ENCODE measurements at regions not wholly inside any gene's neighbourhood (a gene's known extent, or its start where the extent isn't known, plus 50 kb on each side); places are given as distances from the start of the nearest gene placed in this dataset.

DNA sequence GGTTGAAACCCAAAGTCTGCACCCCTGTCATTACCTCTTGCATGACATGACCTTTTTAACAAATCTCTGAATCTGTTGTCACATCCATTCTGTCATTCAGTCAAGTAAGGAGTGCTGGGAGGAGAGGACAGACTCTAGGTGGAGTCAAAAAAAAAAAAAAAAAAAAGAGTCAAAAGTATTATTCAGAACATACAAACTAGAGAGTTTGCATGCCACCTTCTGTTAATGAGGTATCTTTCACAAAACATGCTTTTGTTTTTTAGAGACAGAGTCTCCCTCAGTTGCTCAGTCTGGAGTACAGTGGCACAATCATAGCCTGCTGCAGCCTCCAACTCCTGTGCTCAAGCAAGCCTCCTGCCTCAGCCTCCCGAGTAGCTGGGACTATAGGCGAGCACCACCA lies 81.6 kb upstream of the ARMC3 start:
- TF ChIP-seq, protein P1, sequence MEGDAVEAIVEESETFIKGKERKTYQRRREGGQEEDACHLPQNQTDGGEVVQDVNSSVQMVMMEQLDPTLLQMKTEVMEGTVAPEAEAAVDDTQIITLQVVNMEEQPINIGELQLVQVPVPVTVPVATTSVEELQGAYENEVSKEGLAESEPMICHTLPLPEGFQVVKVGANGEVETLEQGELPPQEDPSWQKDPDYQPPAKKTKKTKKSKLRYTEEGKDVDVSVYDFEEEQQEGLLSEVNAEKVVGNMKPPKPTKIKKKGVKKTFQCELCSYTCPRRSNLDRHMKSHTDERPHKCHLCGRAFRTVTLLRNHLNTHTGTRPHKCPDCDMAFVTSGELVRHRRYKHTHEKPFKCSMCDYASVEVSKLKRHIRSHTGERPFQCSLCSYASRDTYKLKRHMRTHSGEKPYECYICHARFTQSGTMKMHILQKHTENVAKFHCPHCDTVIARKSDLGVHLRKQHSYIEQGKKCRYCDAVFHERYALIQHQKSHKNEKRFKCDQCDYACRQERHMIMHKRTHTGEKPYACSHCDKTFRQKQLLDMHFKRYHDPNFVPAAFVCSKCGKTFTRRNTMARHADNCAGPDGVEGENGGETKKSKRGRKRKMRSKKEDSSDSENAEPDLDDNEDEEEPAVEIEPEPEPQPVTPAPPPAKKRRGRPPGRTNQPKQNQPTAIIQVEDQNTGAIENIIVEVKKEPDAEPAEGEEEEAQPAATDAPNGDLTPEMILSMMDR (IDR thresholded peaks at IDR 0.05): no peak
- no peak overlapping the region for H3K4me3 Mint-ChIP-seq
- intact Hi-C loops (cut with micrococcal nuclease): loop anchor here (5.0 kb wide), 1 partner anchor 274 kb away; no protein-coding TSS in a partner anchor
- ChIA-PET CTCF (no interaction called here), POLR2A (no interaction called here)
- H3K9me3 Mint-ChIP-seq: no peaks in the 10 kb centered on the region
- no peak for ATAC-seq (ENCODE audit: low read depth)
- peaks cover 11% of the 10 kb centered on the region for H3K4me1 Mint-ChIP-seq
- H3K27me3 Mint-ChIP-seq: peaks cover 2% of the 10 kb centered on the region
- DNase-seq: no peak
- no peaks in the 10 kb centered on the region for H3K36me3 Mint-ChIP-seq (ENCODE audit: low read depth)
- no peak overlapping the region for H3K27ac Mint-ChIP-seq

DNA sequence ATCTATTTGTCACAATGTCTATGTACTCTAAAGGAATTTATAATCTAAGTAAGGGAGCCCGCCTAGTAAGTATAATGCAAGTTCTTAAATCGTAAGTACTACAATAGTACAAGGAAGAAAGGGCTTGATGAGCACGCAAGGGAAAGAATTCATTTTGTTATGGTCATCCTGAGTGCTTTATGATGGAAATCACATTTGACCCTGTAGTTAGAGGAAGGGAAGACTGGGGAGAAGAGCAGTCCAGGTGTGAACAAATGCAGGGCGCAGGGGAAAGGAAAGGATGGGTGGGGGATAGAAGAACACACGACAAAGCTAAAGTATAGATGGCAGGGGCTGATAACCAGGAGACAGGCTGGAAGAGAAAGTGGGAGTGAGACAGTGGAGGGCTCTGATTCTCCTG lies 88.2 kb upstream of the ARMC3 start:
- Mint-ChIP-seq H3K9me3 (no peaks in the 10 kb centered on the region), H3K27me3 (peaks cover 2% of the 10 kb centered on the region), H3K36me3 (ENCODE audit: low read depth) (no peaks in the 10 kb centered on the region), H3K4me3 (no peak overlapping the region), H3K27ac (no peak overlapping the region), H3K4me1 (peaks cover 4% of the 10 kb centered on the region)
- DNase-seq (no peak), ATAC-seq (ENCODE audit: low read depth) (no peak)
- TF ChIP-seq, protein P1 (IDR thresholded peaks at IDR 0.05): no peak
- intact Hi-C loops (cut with micrococcal nuclease): no loop called here
- POLR2A ChIA-PET: no interaction called here
- CTCF ChIA-PET: no interaction called here

DNA sequence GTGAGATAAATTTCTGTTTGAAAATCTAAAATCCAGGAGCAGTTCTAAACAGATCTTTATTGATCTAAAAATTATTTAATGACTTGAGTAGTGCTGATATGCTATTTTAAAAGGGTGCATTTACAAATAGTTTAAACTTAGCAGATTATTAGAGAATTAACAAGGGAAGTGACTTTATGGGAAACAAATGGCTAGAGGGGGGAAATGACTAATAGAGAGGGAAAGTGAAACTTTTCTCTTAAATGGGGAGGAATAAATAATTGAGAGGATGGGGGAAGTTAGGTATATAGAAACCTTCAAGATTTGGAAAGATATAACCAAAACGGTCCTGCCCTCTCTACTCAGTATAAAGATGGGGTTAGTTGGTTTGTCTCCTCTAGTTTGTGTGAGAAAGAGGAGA lies 90.1 kb upstream of the ARMC3 start:
- Mint-ChIP-seq H3K4me1 (peaks cover 4% of the 10 kb centered on the region), H3K27ac (no peak overlapping the region), H3K27me3 (peaks cover 2% of the 10 kb centered on the region), H3K36me3 (ENCODE audit: low read depth) (no peaks in the 10 kb centered on the region), H3K9me3 (no peaks in the 10 kb centered on the region), H3K4me3 (no peak overlapping the region)
- ATAC-seq (ENCODE audit: low read depth) (no peak), DNase-seq (no peak)
- ChIA-PET CTCF (no interaction called here), POLR2A (no interaction called here)
- intact Hi-C loops (cut with micrococcal nuclease): no loop called here
- TF ChIP-seq, protein P1 (IDR thresholded peaks at IDR 0.05): no peak

DNA sequence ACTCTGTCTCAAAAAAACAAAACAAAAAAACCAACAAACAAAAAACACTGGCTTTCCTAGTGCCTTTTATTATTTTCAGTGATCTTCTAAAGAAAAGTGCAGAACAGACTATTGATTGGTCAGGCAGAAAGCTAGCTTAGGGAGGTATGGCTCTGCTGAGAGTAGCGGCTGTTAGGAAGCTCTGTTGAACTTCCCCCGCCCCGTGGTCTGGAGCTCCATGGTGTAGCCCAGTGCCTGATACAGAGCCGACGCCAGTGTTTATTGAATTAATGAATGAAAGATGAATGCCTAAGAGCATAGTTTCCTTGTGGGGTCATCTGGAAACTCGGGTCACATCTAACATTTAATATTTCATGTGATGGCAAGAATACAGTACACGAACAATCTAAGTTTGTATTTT lies 90.5 kb upstream of the ARMC3 start:
- DNase-seq (no peak), ATAC-seq (ENCODE audit: low read depth) (no peak)
- no peak overlapping the region for H3K4me3 Mint-ChIP-seq
- H3K9me3 Mint-ChIP-seq: no peaks in the 10 kb centered on the region
- peaks cover 4% of the 10 kb centered on the region for H3K4me1 Mint-ChIP-seq
- CTCF ChIA-PET: no interaction called here
- no peaks in the 10 kb centered on the region for H3K27me3 Mint-ChIP-seq
- intact Hi-C loops (cut with micrococcal nuclease): no loop called here
- TF ChIP-seq, protein P1 (IDR thresholded peaks at IDR 0.05): no peak
- H3K27ac Mint-ChIP-seq: no peak overlapping the region
- POLR2A ChIA-PET: no interaction called here
- no peaks in the 10 kb centered on the region for H3K36me3 Mint-ChIP-seq (ENCODE audit: low read depth)

DNA sequence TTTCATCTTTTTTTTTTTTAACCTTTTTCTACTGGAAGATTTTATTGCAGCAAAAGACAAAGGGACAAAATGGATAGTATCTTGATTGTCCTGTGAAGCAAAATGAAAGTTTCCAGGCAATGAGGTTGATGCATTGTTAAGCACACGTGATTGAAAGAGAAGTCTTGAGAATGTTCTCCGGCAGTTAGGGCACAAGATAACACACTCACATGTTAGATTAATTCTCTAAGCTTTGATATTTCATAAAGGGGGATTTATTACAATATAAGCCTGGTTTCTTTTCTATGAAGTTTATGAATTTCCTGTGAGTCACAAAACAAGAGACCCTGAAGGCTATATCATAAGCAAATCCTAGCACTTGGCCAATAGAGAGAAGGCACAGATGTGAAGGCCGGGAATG lies 93.4 kb upstream of the ARMC3 start:
- Mint-ChIP-seq H3K27me3 (no peaks in the 10 kb centered on the region), H3K4me3 (no peak overlapping the region), H3K36me3 (ENCODE audit: low read depth) (no peaks in the 10 kb centered on the region), H3K4me1 (peaks cover 4% of the 10 kb centered on the region), H3K27ac (no peak overlapping the region), H3K9me3 (no peaks in the 10 kb centered on the region)
- POLR2A ChIA-PET: no interaction called here
- DNase-seq (no peak), ATAC-seq (ENCODE audit: low read depth) (no peak)
- intact Hi-C loops (cut with micrococcal nuclease): no loop called here
- CTCF ChIA-PET: no interaction called here
- TF ChIP-seq, protein P1 (IDR thresholded peaks at IDR 0.05): no peak
